B cell (primary cell): ENCODE measurements at regions not wholly inside any gene's neighbourhood (a gene's known extent, or its start where the extent isn't known, plus 50 kb on each side); places are given as distances from the start of the nearest gene placed in this dataset.
"Not testable (repeated sequence)": the region's sequence is repeated elsewhere in the genome, so short reads cannot be mapped to it uniquely, and the experiment has no call there.

Experiments used
- CTCF ChIP-seq: fragments of 200-600 bp; IDR thresholded peaks from one replicate; pipeline ENCODE4 v1.8.0; 2022; ENCODE audit warnings: antibody characterized with exemption, mild to moderate bottlenecking
- EZH2 ChIP-seq: IDR thresholded peaks from 2 replicates; pipeline ENCODE4 v1.6.1; 2012; ENCODE audit warnings: borderline replicate concordance, low read depth, mild to moderate bottlenecking, moderate library complexity, low read length; ENCODE audit not compliant: insufficient read depth, poor library complexity, severe bottlenecking

GRCh38 chr6:58291319-58291718 lies 973.9 kb downstream of the PRIM2 start:
- TF ChIP-seq CTCF, EZH2: not testable (repeated sequence)
